H1 (cell line): ENCODE measurements at regions not wholly inside any gene's neighbourhood (a gene's known extent, or its start where the extent isn't known, plus 50 kb on each side); places are given as distances from the start of the nearest gene placed in this dataset.

ENCODE experiments used
- CTCF ChIA-PET: fragments of 300-600 bp; sonication (Branson Sonifier 250); formaldehyde crosslinking; loops from one replicate; lab custom pipeline; 2021; ENCODE audit not compliant: partially characterized antibody; lab: Charles Lee
- POLR2A ChIA-PET: fragments of 300-600 bp; sonication (Branson Sonifier 250); formaldehyde crosslinking; loops from one replicate; lab custom pipeline; 2021; ENCODE audit warnings: inconsistent platforms; ENCODE audit not compliant: partially characterized antibody; lab: Charles Lee
- DNase-seq, 2 experiments: peaks; one replicate each; pipeline versions ENCODE4 v3.0.0 to v3.0.0-alpha.2; 2010 to 2022; ENCODE audit warnings: low spot score in 2 of 2, low read depth in 1 of 2, mixed read lengths in 1 of 2
- FAIRE-seq: peaks from 2 replicates; lab custom pipeline; 2011; peaks lifted over from hg19 to GRCh38; lab: Jason Lieb, UNC
- H2AFZ ChIP-seq: 2 replicates; pipeline ENCODE4 v1.8.1; 2012; ENCODE audit warnings: low read length, inconsistent platforms
- H2AK5ac ChIP-seq: 2 replicates; pipeline ENCODE4 v1.6.1; 2013; ENCODE audit warnings: low read depth, low read length
- H2BK120ac ChIP-seq: replicated peaks from 2 replicates; pipeline ENCODE3; 2013; ENCODE audit warnings: low read depth, low read length, inconsistent platforms
- H2BK12ac ChIP-seq: 2 replicates; pipeline ENCODE4 v1.6.1; 2013; ENCODE audit warnings: low read depth, low read length
- H2BK15ac ChIP-seq: 2 replicates; pipeline ENCODE4 v1.6.1; 2013; ENCODE audit warnings: low read length
- H2BK20ac ChIP-seq: 2 replicates; pipeline ENCODE4 v1.6.1; 2013; ENCODE audit warnings: low read length
- H2BK5ac ChIP-seq: 2 replicates; pipeline ENCODE4 v1.6.1; 2013; ENCODE audit warnings: low read depth, low read length
- H3K14ac ChIP-seq: 2 replicates; pipeline ENCODE4 v1.6.1; 2013; ENCODE audit warnings: inconsistent platforms; ENCODE audit not compliant: insufficient read length
- H3K18ac ChIP-seq: 2 replicates; pipeline ENCODE4 v1.6.1; 2013; ENCODE audit warnings: low read length; ENCODE audit errors: extremely low read depth
- H3K23ac ChIP-seq: 2 replicates; pipeline ENCODE4 v1.6.1; 2013; ENCODE audit warnings: inconsistent platforms; ENCODE audit not compliant: insufficient read length
- H3K23me2 ChIP-seq: 2 replicates; pipeline ENCODE4 v1.6.1; 2013; ENCODE audit warnings: low read depth, low read length
- H3K27ac ChIP-seq: 2 replicates; pipeline ENCODE4 v1.6.1; 2011; ENCODE audit warnings: low read depth, low read length, inconsistent platforms
- H3K27me3 ChIP-seq, 4 experiments: replicated peaks in 1 of 4; 1 replicate in 1 of 4; 2 replicates in 3 of 4; pipeline versions ENCODE4 v1.6.1 to v1.8.1; 2011 to 2013; ENCODE audit warnings: low read length in 3 of 4, mild to moderate bottlenecking in 3 of 4, inconsistent platforms in 2 of 4, mixed read lengths in 2 of 4, moderate library complexity in 1 of 4; ENCODE audit not compliant: control insufficient read depth in 3 of 4, insufficient read depth in 3 of 4; ENCODE audit errors: extremely low read depth in 1 of 4
- H3K36me3 ChIP-seq, 4 experiments: 2 replicates each; pipeline versions ENCODE4 v1.6.1 to v1.8.1; 2011 to 2013; ENCODE audit warnings: mild to moderate bottlenecking in 4 of 4, low read length in 3 of 4, moderate library complexity in 2 of 4, control low read depth in 1 of 4, inconsistent platforms in 1 of 4; ENCODE audit not compliant: insufficient read depth in 4 of 4, control insufficient read depth in 2 of 4
- H3K4ac ChIP-seq: replicated peaks from 2 replicates; pipeline ENCODE3; 2013; ENCODE audit warnings: low read length, low read depth, mixed read lengths, inconsistent platforms; ENCODE audit not compliant: insufficient read length
- H3K4me1 ChIP-seq, 4 experiments: replicated peaks in 1 of 4; 1 replicate in 1 of 4; 2 replicates in 3 of 4; pipeline versions ENCODE4 v1.6.1 to v1.8.1; 2011 to 2013; ENCODE audit warnings: low read length in 3 of 4, inconsistent platforms in 2 of 4, mixed read lengths in 1 of 4; ENCODE audit not compliant: insufficient read depth in 4 of 4, control insufficient read depth in 3 of 4
- H3K4me2 ChIP-seq, 2 experiments: 2 replicates each; pipeline versions ENCODE4 v1.6.1 to v1.8.1; 2011 to 2013; ENCODE audit warnings: low read depth in 2 of 2, low read length in 2 of 2, control low read depth in 1 of 2, inconsistent platforms in 1 of 2, mild to moderate bottlenecking in 1 of 2; ENCODE audit not compliant: insufficient read depth in 1 of 2
- H3K4me3 ChIP-seq, 4 experiments: fragments of 200-600, 300-600 bp in 1 of 4; sonication (generic), shearing (Covaris generic), sonication (Bioruptor Twin) in 1 of 4; 2 replicates each; pipeline versions ENCODE4 v1.5.1 to v1.8.1; 2011 to 2016; ENCODE audit warnings: low read length in 4 of 4, low read depth in 3 of 4, control low read depth in 2 of 4, inconsistent platforms in 2 of 4, mild to moderate bottlenecking in 2 of 4, mixed read lengths in 1 of 4, moderate library complexity in 1 of 4; ENCODE audit not compliant: insufficient read depth in 2 of 4; ENCODE audit errors: extremely low read depth in 1 of 4
- H3K56ac ChIP-seq: replicated peaks from 2 replicates; pipeline ENCODE3; 2013; ENCODE audit warnings: low read depth, mild to moderate bottlenecking, mixed read lengths, low read length, inconsistent platforms; ENCODE audit not compliant: insufficient read length
- H3K79me1 ChIP-seq: 2 replicates; pipeline ENCODE4 v1.6.1; 2013; ENCODE audit warnings: low read depth, low read length, control low read depth
- H3K79me2 ChIP-seq, 2 experiments: 2 replicates each; pipeline versions ENCODE4 v1.6.1 to v1.8.1; 2012 to 2013; ENCODE audit warnings: low read length in 2 of 2, mild to moderate bottlenecking in 2 of 2, inconsistent platforms in 1 of 2; ENCODE audit not compliant: insufficient read depth in 2 of 2, control insufficient read depth in 1 of 2
- H3K9ac ChIP-seq, 4 experiments: replicated peaks in 1 of 4; 1 replicate in 1 of 4; 2 replicates in 3 of 4; pipeline versions ENCODE4 v1.6.1 to v1.8.1; 2011 to 2013; ENCODE audit warnings: low read depth in 3 of 4, low read length in 3 of 4, control low read depth in 2 of 4, mild to moderate bottlenecking in 2 of 4, moderate library complexity in 2 of 4, inconsistent platforms in 1 of 4; ENCODE audit errors: extremely low read depth in 1 of 4
- H3K9me3 ChIP-seq, 2 experiments: 2 replicates each; pipeline versions ENCODE4 v1.6.1 to v1.8.1; 2012 to 2013; ENCODE audit warnings: mild to moderate bottlenecking in 2 of 2, moderate library complexity in 2 of 2, control low read depth in 1 of 2, inconsistent platforms in 1 of 2, low read depth in 1 of 2, low read length in 1 of 2, mixed read lengths in 1 of 2; ENCODE audit not compliant: insufficient read depth in 2 of 2
- H4K20me1 ChIP-seq, 2 experiments: replicated peaks in 1 of 2; 2 replicates each; pipeline versions ENCODE3 to v1.8.1; 2011 to 2013; ENCODE audit warnings: inconsistent platforms in 2 of 2, low read length in 2 of 2, mild to moderate bottlenecking in 1 of 2; ENCODE audit not compliant: insufficient read depth in 2 of 2, control insufficient read depth in 1 of 2
- H4K5ac ChIP-seq: 2 replicates; pipeline ENCODE4 v1.6.1; 2013; ENCODE audit warnings: low read length, low read depth, mixed read lengths, inconsistent platforms; ENCODE audit not compliant: insufficient read length
- H4K8ac ChIP-seq: 2 replicates; pipeline ENCODE4 v1.8.0; 2013; ENCODE audit warnings: mild to moderate bottlenecking, moderate library complexity, low read length, inconsistent platforms; ENCODE audit not compliant: insufficient read depth; ENCODE audit errors: extremely low read depth
- H4K91ac ChIP-seq: replicated peaks from 2 replicates; pipeline ENCODE3; 2013; ENCODE audit warnings: low read length, mixed read lengths, inconsistent platforms; ENCODE audit not compliant: insufficient read length
- BRCA1 ChIP-seq: IDR thresholded peaks from 2 replicates; pipeline ENCODE4 v1.6.1; 2012; ENCODE audit warnings: low read depth, low read length, improper control_type of control experiment
- CHD1 ChIP-seq: IDR thresholded peaks from 2 replicates; pipeline ENCODE4 v1.6.1; 2012; ENCODE audit warnings: low read depth, low read length, improper control_type of control experiment
- CHD2 ChIP-seq: IDR thresholded peaks from 2 replicates; pipeline ENCODE4 v1.6.1; 2012; ENCODE audit warnings: low read length, improper control_type of control experiment
- HDAC6 ChIP-seq: IDR thresholded peaks from one replicate; pipeline ENCODE4 v1.7.1; 2012; ENCODE audit warnings: low read depth, mild to moderate bottlenecking, inconsistent platforms, low read length, moderate library complexity
- KDM1A ChIP-seq: fragments of 200-600, 300-600 bp; sonication (generic); IDR thresholded peaks from 2 replicates; pipeline ENCODE4 v1.7.1; 2016; ENCODE audit warnings: mild to moderate bottlenecking, low read length, borderline replicate concordance
- MAFK ChIP-seq: IDR thresholded peaks from 2 replicates; pipeline ENCODE4 v1.6.1; 2012; ENCODE audit warnings: low read depth, mild to moderate bottlenecking, improper control_type of control experiment, low read length
- PHF8 ChIP-seq: fragments of 200-600 bp; sonication (generic); conservative IDR thresholded peaks from 2 replicates; pipeline ENCODE4 v1.7.1; 2012; ENCODE audit warnings: low read depth, mild to moderate bottlenecking, inconsistent platforms, low read length, moderate library complexity
- RFX5 ChIP-seq: IDR thresholded peaks from 2 replicates; pipeline ENCODE4 v1.6.1; 2011; ENCODE audit warnings: low read depth, low read length, improper control_type of control experiment, borderline replicate concordance
- SP4 ChIP-seq: IDR thresholded peaks from 2 replicates; pipeline ENCODE4 v1.6.1; 2012; ENCODE audit warnings: low read length, inconsistent platforms
- SRF ChIP-seq: IDR thresholded peaks from 2 replicates; pipeline ENCODE4 v1.6.1; 2011; ENCODE audit warnings: mild to moderate bottlenecking, low read depth, low read length, moderate library complexity
- TAF1 ChIP-seq: IDR thresholded peaks from 2 replicates; pipeline ENCODE4 v1.6.1; 2011; ENCODE audit warnings: mild to moderate bottlenecking, low read depth, low read length
- TBP ChIP-seq: IDR thresholded peaks from 2 replicates; pipeline ENCODE4 v1.6.1; 2011; ENCODE audit warnings: low read depth, low read length, improper control_type of control experiment
- WGBS, 2 experiments: shearing (Covaris generic) in 1 of 2; methylation state at CpG; one replicate each; pipeline versions ENCODE4 v1.1.6 to v1.1.7; 2013 to 2015; ENCODE audit warnings: low lambda C conversion rate in 2 of 2, mixed read lengths in 2 of 2, inconsistent platforms in 1 of 2, low coverage in 1 of 2, missing lambda C conversion rate in 1 of 2; ENCODE audit not compliant: insufficient replicate concordance in 2 of 2, insufficient coverage in 1 of 2, insufficient read length in 1 of 2; ENCODE audit errors: extremely low coverage in 1 of 2, missing lambda C conversion rate in 1 of 2; 5-methylcytosine and 5-hydroxymethylcytosine counted together
- TF ChIP-seq, protein P1 (sequence below): IDR thresholded peaks from 2 replicates; pipeline ENCODE4 v1.6.1; 2012; ENCODE audit warnings: low read length, inconsistent platforms

DNA sequence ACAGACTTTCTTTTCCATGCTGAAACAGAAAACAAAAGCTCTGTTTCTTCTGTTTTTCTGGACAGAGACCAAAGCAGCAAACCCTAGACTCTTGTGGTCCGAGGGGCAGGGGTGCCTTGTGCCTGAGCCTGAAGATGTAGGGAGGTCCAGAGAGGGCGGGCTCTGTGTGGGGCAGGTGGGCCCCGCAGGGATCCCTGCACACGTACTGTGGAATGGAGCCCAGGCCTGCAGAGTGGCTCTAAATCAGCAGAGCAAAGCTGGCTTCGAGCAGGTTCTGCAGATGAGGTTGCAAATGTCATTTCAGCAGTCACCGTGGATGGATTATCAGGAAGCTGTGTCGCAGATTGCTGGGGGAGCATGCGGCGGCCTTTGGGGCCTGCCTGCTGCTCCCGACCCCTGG, 438.6 kb downstream of the RNF144A start:
- Histone ChIP-seq H2AK5ac (no peak overlapping the region), H4K5ac (no peak overlapping the region), H3K4me2 (no peak overlapping the region), H3K36me3 (no peaks in the 10 kb centered on the region), H3K9ac (no peak overlapping the region), H4K91ac (no peak overlapping the region), H3K14ac (no peak overlapping the region), H2BK20ac (no peak overlapping the region), H2BK120ac (no peak overlapping the region), H3K9me3 (no peaks in the 10 kb centered on the region), H3K79me1 (no peaks in the 10 kb centered on the region), H3K27ac (no peak overlapping the region), H4K8ac (no peak overlapping the region), H3K4me1 (no peaks in the 10 kb centered on the region), H2AFZ (no peak overlapping the region), H4K20me1 (no peaks in the 10 kb centered on the region), H3K4me3 (no peak overlapping the region), H3K18ac (no peak overlapping the region; the same call in 1 of the 2 replicates), H2BK15ac (no peak overlapping the region), H3K23me2 (no peaks in the 10 kb centered on the region), H3K56ac (no peak overlapping the region), H3K27me3 (no peaks in the 10 kb centered on the region), H3K23ac (no peak overlapping the region), H2BK5ac (no peak overlapping the region)
- DNase-seq (no peak), FAIRE-seq (no peak)
- POLR2A ChIA-PET, result no interaction called here
- CTCF ChIA-PET, result interaction anchor here (0.8 to 1.1 kb wide), 2 partner anchors 8 to 202 kb away, joined by 3 to 4 read pairs; no protein-coding TSS in a partner anchor
- WGBS, 2 experiments, result 98% methylated on average over 10 of the region's 10 CpGs; no CpG with 5 or more reads in 1 of the 2 experiments
- TF ChIP-seq PHF8 (no peak), BRCA1 (no peak), SRF (no peak), KDM1A (no peak), MAFK (no peak), SP4 (no peak), RFX5 (no peak), TBP (no peak), TAF1 (no peak), CHD2 (no peak), HDAC6 (no peak), CHD1 (no peak)
- TF ChIP-seq, protein P1, sequence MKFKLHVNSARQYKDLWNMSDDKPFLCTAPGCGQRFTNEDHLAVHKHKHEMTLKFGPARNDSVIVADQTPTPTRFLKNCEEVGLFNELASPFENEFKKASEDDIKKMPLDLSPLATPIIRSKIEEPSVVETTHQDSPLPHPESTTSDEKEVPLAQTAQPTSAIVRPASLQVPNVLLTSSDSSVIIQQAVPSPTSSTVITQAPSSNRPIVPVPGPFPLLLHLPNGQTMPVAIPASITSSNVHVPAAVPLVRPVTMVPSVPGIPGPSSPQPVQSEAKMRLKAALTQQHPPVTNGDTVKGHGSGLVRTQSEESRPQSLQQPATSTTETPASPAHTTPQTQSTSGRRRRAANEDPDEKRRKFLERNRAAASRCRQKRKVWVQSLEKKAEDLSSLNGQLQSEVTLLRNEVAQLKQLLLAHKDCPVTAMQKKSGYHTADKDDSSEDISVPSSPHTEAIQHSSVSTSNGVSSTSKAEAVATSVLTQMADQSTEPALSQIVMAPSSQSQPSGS, result no peak
- TF ChIP-seq, all 59 proteins: peak for 0
- Histone ChIP-seq H2BK12ac (no peak overlapping the region), H3K4ac (no peak overlapping the region), H3K79me2 (no peaks in the 10 kb centered on the region)
